ENCODE measurements at regions not wholly inside any gene's neighbourhood (a gene's known extent, or its start where the extent isn't known, plus 50 kb on each side); places are given as distances from the start of the nearest gene placed in this dataset.

DNA sequence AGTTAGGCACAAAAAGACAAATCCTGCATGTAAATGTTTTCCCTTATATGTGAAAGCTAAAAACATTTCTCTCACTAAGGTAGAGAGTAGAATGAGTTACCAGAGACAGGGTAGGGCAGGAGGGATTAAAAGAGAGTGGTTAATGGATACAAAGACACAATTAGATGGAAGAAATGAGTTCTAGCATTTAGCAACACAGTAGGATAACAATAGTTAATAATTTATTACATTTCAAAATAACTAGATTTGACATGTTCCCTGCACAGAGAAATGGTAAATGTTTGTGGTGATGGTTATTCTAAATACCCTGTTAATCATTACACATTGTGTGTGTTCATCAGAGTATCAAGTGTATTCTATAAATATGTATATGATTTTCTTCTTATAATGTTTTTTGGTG lies 1400.7 kb downstream of the OTOL1 start:
- H3K4me1 Mint-ChIP-seq, result no peaks in the 10 kb centered on the region
- H3K27ac Mint-ChIP-seq, result no peak overlapping the region
- no peaks in the 10 kb centered on the region for H3K9me3 ChIP-seq (ENCODE audit: low read depth)
- H3K27me3 ChIP-seq, result no peaks in the 10 kb centered on the region
- H3K9me3 Mint-ChIP-seq, result peaks cover 2% of the 10 kb centered on the region
- no peaks in the 10 kb centered on the region for H3K27me3 Mint-ChIP-seq (ENCODE audit: insufficient read depth, low read depth)
- no peak overlapping the region for H3K4me3 Mint-ChIP-seq
- DNase-seq (ENCODE audit: low spot score), result no peak
- no peak overlapping the region for H3K27ac ChIP-seq
- no peaks in the 10 kb centered on the region for H3K36me3 ChIP-seq
- no peak overlapping the region for H3K4me2 ChIP-seq
- H3F3A ChIP-seq (ENCODE audit: low read depth), result no peaks in the 10 kb centered on the region
- H3K36me3 Mint-ChIP-seq, result no peaks in the 10 kb centered on the region
- no peaks in the 10 kb centered on the region for H4K20me1 ChIP-seq (ENCODE audit: low read depth)
- H2AFZ ChIP-seq (replicated peaks), result no peak overlapping the region
- no peaks in the 10 kb centered on the region for H3K79me2 ChIP-seq (ENCODE audit: low read depth)
- H3K4me1 ChIP-seq, result no peaks in the 10 kb centered on the region
- TF ChIP-seq EZH2 (IDR thresholded peaks at IDR 0.05), result no peak
- no peak for TF ChIP-seq EZH2phosphoT487 (IDR thresholded peaks at IDR 0.05)
- TF ChIP-seq, protein P1, sequence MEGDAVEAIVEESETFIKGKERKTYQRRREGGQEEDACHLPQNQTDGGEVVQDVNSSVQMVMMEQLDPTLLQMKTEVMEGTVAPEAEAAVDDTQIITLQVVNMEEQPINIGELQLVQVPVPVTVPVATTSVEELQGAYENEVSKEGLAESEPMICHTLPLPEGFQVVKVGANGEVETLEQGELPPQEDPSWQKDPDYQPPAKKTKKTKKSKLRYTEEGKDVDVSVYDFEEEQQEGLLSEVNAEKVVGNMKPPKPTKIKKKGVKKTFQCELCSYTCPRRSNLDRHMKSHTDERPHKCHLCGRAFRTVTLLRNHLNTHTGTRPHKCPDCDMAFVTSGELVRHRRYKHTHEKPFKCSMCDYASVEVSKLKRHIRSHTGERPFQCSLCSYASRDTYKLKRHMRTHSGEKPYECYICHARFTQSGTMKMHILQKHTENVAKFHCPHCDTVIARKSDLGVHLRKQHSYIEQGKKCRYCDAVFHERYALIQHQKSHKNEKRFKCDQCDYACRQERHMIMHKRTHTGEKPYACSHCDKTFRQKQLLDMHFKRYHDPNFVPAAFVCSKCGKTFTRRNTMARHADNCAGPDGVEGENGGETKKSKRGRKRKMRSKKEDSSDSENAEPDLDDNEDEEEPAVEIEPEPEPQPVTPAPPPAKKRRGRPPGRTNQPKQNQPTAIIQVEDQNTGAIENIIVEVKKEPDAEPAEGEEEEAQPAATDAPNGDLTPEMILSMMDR (IDR thresholded peaks at IDR 0.05), result no peak
- no peak overlapping the region for H3K4me3 ChIP-seq
- no peak overlapping the region for H3K9ac ChIP-seq

DNA sequence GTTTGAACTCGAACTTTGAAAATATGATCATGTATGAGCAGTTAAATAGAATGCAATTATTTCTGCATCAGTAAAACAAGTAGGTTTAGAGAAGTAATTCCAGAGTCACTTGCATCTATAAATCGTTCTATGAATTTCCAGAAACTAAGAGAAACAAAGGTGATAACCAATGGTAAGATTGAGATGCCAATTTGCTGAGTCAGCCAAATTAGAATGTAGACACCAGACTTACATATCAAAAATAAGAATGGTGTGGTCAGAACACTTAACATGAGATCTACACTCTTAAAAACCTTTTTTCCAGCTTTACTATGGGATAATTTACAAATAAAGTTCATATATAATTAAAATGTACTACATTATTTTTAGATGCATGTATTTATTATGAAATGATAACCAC lies 1435.9 kb downstream of the OTOL1 start:
- H3K9ac ChIP-seq, result no peak overlapping the region
- H3F3A ChIP-seq (ENCODE audit: low read depth), result no peaks in the 10 kb centered on the region
- Mint-ChIP-seq H3K4me3 (no peak overlapping the region), H3K9me3 (no peaks in the 10 kb centered on the region), H3K27ac (no peak overlapping the region), H3K36me3 (no peaks in the 10 kb centered on the region), H3K4me1 (peaks cover 2% of the 10 kb centered on the region), H3K27me3 (ENCODE audit: insufficient read depth, low read depth) (no peaks in the 10 kb centered on the region)
- no peaks in the 10 kb centered on the region for H3K79me2 ChIP-seq (ENCODE audit: low read depth)
- no peak overlapping the region for H3K27ac ChIP-seq
- no peak overlapping the region for H2AFZ ChIP-seq (replicated peaks)
- no peaks in the 10 kb centered on the region for H3K4me1 ChIP-seq
- H3K9me3 ChIP-seq (ENCODE audit: low read depth), result no peaks in the 10 kb centered on the region
- no peak overlapping the region for H3K4me3 ChIP-seq
- H4K20me1 ChIP-seq (ENCODE audit: low read depth), result no peaks in the 10 kb centered on the region
- TF ChIP-seq EZH2 (IDR thresholded peaks at IDR 0.05) (no peak), EZH2phosphoT487 (IDR thresholded peaks at IDR 0.05) (no peak)
- TF ChIP-seq, protein P1 (IDR thresholded peaks at IDR 0.05), result no peak
- H3K27me3 ChIP-seq, result no peaks in the 10 kb centered on the region
- no peak for DNase-seq (ENCODE audit: low spot score)
- H3K36me3 ChIP-seq, result no peaks in the 10 kb centered on the region
- no peak overlapping the region for H3K4me2 ChIP-seq

DNA sequence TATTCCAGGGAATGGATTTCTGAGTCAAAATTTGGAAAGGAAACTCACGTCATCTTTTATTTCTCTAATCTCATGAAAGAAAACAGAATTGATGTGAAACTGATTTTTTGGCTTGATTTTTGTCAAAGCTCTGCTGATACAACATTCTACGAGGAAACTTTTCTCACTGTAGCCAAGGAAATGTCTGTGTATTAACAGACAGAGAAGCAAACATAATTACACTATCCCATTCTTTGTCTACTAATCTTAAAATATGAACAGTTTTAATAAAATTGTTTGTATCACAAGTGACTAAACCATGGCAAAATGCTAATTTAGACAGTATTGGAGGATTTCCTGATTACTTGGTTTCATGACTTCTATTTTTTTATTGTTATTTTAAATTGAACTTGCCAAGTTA lies 1437.0 kb downstream of the OTOL1 start:
- H3K27ac Mint-ChIP-seq, result no peak overlapping the region

More for the DNA sequence above, 1437.0 kb downstream of the OTOL1 start:
- Histone ChIP-seq H3K9ac (no peak overlapping the region), H3F3A (ENCODE audit: low read depth) (no peaks in the 10 kb centered on the region), H2AFZ (replicated peaks) (no peak overlapping the region), H3K9me3 (ENCODE audit: low read depth) (no peaks in the 10 kb centered on the region), H3K27ac (no peak overlapping the region), H3K4me3 (no peak overlapping the region), H3K4me2 (no peak overlapping the region), H3K27me3 (no peaks in the 10 kb centered on the region), H3K79me2 (ENCODE audit: low read depth) (no peaks in the 10 kb centered on the region), H4K20me1 (ENCODE audit: low read depth) (no peaks in the 10 kb centered on the region), H3K4me1 (no peaks in the 10 kb centered on the region), H3K36me3 (no peaks in the 10 kb centered on the region)
- Mint-ChIP-seq H3K27me3 (ENCODE audit: insufficient read depth, low read depth) (no peaks in the 10 kb centered on the region), H3K4me3 (no peak overlapping the region), H3K36me3 (no peaks in the 10 kb centered on the region), H3K9me3 (no peaks in the 10 kb centered on the region), H3K4me1 (peaks cover 2% of the 10 kb centered on the region)
- no peak for DNase-seq (ENCODE audit: low spot score)
- TF ChIP-seq EZH2 (IDR thresholded peaks at IDR 0.05) (no peak), EZH2phosphoT487 (IDR thresholded peaks at IDR 0.05) (no peak)
- TF ChIP-seq, protein P1 (IDR thresholded peaks at IDR 0.05), result no peak
